Putamen (tissue), 1 donor: ENCODE measurements at regions not wholly inside any gene's neighbourhood (a gene's known extent, or its start where the extent isn't known, plus 50 kb on each side); places are given as distances from the start of the nearest gene placed in this dataset.
"Not testable (repeated sequence)": the region's sequence is repeated elsewhere in the genome, so short reads cannot be mapped to it uniquely, and the experiment has no call there.

Experiments
- DNase-seq: peaks from one replicate; pipeline ENCODE4 v3.0.0-alpha.2; 2016; ENCODE audit warnings: low spot score

DNA sequence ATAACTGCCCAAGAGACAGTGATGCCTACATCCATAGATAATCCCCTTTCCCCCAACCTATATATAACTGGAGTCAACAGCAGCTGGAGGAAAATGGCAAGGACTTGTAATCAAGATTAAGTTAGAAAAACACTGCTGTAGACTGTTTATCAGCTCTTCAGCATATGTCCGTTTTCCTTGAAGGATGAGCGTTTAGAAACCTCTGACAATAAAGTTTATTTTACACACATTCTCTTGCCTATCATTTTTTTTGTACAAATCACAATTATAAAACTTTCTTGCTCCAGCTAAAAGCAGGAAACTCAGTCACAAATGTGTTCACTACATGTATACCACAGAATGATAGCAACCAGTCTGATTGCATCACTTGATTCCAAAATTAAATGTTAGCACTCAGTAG is 50.8 kb downstream of the PPIAL4G start:
- DNase-seq, result not testable (repeated sequence)

- DNase-seq, result not testable (repeated sequence)
Measured at GRCh38 chr1:148429856-148430255, 53.2 kb downstream of the PPIAL4G start.

- DNase-seq, result not testable (repeated sequence)
Measured at GRCh38 chr1:148426940-148427611, 56.0 kb downstream of the PPIAL4G start.

DNA sequence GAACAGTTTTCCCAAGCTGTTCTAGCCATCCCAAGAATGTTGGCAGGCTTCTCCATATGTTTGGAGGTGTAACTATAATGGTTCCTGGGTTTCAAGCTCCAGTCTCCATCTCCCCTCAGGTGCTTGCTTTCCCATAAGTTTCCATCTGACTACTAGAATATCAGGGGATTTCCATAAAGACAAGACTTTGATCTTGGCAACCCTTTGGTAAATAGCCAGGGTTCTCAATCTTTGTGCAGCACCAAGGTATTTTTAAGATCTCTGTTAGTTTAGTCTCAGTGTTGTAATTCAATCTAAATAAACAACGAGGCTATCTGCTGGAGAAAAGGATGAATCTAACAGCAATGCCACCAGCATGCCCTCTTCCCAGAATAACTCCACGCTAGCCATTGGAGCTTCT is 56.7 kb downstream of the PPIAL4G start:
- not testable (repeated sequence) for DNase-seq

- not testable (repeated sequence) for DNase-seq
Measured at GRCh38 chr1:148424143-148425003, 58.7 kb downstream of the PPIAL4G start.

DNA sequence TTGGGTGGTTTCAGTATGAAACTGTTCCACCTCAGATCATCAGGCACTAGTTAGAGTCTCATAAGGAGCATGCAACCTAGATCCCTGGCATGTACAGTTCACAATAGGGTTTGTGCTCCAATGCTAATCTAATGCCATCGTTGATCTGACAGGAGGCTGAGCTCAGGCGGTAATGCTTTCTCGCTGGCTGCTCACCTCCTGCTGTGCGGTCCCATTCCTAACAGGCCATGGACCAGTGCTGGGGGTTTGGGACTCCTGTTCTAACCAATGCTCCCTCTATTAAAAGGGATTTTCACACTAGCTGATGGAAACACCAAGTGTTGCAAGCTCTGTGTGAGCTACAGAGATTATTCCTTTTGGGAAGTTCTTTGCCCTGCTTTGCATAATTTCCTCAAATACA is 60.2 kb downstream of the PPIAL4G start:
- not testable (repeated sequence) for DNase-seq

DNA sequence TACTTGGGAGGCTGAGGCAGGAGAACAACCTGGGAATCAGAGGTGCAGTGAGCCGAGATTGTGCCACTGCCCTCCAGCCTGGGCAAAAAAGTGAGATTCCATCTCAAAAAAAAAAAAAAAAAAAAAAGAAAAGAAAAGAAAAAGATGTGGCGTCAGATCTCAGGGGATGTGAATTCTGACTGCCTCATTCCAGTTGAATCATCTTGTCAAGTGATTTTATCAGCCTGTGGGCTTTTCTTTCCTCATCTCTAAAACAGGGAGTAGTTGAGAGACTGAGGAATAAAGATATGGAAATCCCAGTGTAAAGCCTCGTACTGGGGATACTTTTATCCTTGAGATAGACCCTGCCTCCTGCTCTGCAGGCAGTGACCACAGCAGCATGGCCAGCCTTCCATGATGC is 65.9 kb downstream of the PPIAL4G start:
- DNase-seq, result not testable (repeated sequence)

- DNase-seq, result not testable (repeated sequence)
Measured at GRCh38 chr1:148413385-148413784, 69.7 kb downstream of the PPIAL4G start.

- DNase-seq, result not testable (repeated sequence)
Measured at GRCh38 chr1:148404786-148405568, 78.1 kb downstream of the PPIAL4G start.

DNA sequence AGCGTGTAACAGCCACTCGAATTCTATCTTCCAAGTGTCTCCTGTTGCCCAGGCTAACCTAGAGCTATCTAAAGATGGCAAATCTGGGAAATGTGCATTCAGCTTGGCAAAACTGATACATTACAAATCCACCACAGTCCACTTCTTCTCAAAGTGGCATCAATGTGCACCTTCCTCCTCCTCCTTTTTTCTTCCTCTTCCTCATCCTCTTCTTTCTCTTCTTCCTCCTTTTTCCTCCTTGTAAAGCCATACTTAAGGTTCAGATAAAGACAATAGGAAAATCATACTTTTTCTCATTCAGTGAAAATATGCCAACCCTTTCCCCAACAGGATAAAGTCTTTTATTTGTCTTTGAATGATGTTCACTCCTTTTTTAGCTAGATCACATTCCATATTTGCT is 79.2 kb downstream of the PPIAL4G start:
- not testable (repeated sequence) for DNase-seq

DNA sequence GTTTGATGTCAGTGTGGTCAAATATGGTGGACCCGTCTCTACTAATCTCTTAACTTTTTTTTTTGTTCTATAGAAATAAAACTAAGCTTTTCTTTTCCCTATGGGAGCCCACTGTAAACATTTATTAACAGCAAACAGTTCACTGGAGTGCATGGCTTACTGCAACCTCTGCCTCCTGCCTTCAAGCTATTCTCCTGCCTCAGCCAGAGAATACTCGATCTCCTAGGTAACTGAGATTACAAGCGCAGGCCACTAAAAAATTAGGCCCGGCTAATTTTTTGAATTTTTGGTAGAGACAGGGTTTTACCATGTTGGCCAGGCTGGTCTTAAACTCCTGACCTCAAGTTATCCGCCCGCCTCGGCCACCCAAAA is 80.0 kb downstream of the PPIAL4G start:
- DNase-seq, result not testable (repeated sequence)

DNA sequence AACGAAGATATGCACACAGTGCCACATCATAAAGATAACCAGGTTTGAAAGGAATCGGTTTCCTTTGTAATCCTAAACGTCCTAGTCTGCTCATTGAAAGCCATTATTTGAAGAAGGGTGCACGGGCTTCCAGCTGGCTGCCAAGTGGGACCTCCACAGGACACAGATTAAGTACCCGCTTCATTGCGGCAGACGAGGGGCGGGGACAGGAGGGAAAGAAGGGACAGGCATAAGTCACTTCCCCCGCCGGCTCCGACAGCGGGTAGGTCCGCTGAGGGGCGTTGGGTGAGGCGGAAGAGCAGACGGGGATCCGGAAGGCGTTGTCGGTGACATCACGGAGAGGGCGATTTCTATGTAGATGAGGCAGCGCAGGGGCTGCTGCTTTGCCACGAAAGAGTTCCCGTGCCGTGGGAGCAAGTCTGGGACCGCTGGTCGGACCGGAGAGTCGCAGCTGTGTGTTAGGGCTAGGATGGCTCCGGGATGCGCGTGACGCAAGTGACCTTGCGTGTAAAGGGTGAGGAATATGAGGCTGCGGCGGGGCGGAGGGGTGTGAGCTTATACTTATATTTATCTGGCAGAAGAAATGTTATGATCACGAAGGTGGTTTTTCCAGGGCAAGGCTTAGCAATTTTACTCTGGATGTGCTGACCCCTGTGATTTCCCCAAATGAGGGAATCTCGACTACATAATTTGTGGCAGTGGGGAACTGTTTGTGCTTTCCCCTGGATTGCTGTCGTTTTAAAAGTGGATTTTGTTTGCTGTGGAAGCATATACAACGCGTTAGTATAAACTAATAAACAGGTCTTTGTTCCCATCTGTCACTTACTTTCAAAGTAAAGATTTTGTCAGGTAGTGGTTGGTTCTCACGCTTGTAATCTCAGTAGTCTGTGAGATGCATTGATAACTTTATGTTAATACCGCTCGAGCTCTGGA is 80.7 kb downstream of the PPIAL4G start:
- peak; percentile 46 for DNase-seq

- DNase-seq, result not testable (repeated sequence)
Measured at GRCh38 chr1:148397516-148397915, 85.6 kb downstream of the PPIAL4G start.

- not testable (repeated sequence) for DNase-seq
Measured at GRCh38 chr1:148392505-148392904, 90.6 kb downstream of the PPIAL4G start.

DNA sequence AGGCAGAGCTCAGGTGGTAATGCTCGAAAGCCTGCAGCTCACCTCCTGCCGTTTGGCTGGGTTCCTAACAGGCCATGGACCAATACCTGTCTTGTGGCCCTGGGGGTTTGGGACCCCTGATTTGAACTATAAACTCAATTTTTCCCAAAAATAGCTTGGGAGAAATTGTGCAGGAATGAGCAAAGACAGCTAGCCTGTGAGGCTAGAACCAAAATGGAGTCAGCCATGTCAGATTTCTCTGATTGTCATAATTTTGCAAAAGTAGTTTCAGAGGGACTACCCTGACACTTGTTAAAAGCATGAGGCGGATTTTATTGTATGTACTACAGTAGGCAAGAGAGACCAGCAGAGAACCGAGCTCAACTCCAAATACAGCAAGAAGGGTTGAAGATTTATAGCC is 91.8 kb downstream of the PPIAL4G start:
- not testable (repeated sequence) for DNase-seq

GRCh38 chr1:148389027-148389339 is 94.1 kb downstream of the PPIAL4G start:
- DNase-seq, result no peak

- peak; percentile 93 for DNase-seq
Measured at GRCh38 chr1:148388260-148389026, 94.7 kb downstream of the PPIAL4G start.

DNA sequence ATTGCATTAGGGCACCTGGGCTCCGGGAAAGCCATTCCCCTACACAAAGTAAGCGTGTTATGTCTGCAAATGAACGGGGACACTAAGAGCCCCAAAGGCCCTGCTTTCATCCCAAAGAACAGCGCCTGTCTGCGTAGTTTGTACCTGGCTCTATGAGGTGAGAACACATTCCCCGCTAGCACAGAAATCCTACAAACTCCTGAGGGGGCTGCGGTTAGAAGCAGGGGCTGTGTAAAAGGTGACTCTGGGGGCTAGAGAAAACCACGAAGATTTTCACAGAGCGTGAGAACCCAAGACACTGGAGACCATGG is 95.2 kb downstream of the PPIAL4G start:
- not testable (repeated sequence) for DNase-seq

GRCh38 chr1:148387122-148387948 is 95.8 kb downstream of the PPIAL4G start:
- DNase-seq, result not testable (repeated sequence)

DNA sequence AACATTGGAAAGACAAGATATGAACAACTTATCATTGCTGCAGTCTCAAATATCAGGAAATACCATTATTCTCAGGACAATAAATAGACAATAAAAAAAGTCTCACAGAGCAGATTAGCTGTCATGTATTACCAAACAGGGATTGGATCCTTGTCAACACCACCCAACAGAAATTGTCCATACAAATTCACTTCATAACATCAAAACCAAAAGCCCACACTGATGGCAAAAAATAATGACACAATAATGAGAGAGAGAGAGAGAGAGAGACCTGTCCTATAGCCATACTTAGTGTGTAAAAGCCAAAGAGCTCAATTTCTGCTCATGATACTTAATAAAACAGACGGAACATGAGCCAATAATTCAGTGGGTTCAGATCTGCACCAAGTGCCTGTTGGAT is 96.5 kb downstream of the PPIAL4G start:
- DNase-seq, result no peak
